Subcutaneous abdominal adipose tissue (tissue), 5 donors: ENCODE measurements at regions not wholly inside any gene's neighbourhood (a gene's known extent, or its start where the extent isn't known, plus 50 kb on each side); places are given as distances from the start of the nearest gene placed in this dataset.

Experiments used
- H3K27ac ChIP-seq: one replicate; pipeline ENCODE4 v1.7.0; 2013; ENCODE audit warnings: low read depth, mild to moderate bottlenecking, inconsistent platforms, low read length, moderate library complexity
- H3K27me3 ChIP-seq, 5 donors: one replicate each; pipeline ENCODE4 v1.7.0; 2013; ENCODE audit warnings: low read length in 5 of 5, inconsistent platforms in 1 of 5; ENCODE audit not compliant: control insufficient read depth in 5 of 5, insufficient read depth in 4 of 5
- H3K36me3 ChIP-seq, 5 donors: one replicate each; pipeline ENCODE4 v1.7.0; 2013; ENCODE audit warnings: low read length in 5 of 5; ENCODE audit not compliant: control insufficient read depth in 5 of 5, insufficient read depth in 5 of 5
- H3K4me1 ChIP-seq, 5 donors: one replicate each; pipeline ENCODE4 v1.7.0; 2013; ENCODE audit warnings: low read length in 5 of 5, mild to moderate bottlenecking in 3 of 5, moderate library complexity in 1 of 5; ENCODE audit not compliant: control insufficient read depth in 5 of 5, insufficient read depth in 5 of 5
- H3K4me3 ChIP-seq, 5 donors: one replicate each; pipeline ENCODE4 v1.7.0; 2013; ENCODE audit warnings: low read length in 5 of 5, low read depth in 1 of 5
- H3K9ac ChIP-seq, 5 donors: one replicate each; pipeline ENCODE4 v1.7.0; 2013; ENCODE audit warnings: low read length in 5 of 5, mild to moderate bottlenecking in 4 of 5, moderate library complexity in 3 of 5
- H3K9me3 ChIP-seq, 5 donors: one replicate each; pipeline ENCODE4 v1.7.0; 2013; ENCODE audit warnings: low read length in 5 of 5; ENCODE audit not compliant: control insufficient read depth in 5 of 5
- donor health status: healthy.
- donor health status: healthy.
- donor health status: healthy.
- donor health status: healthy.
- donor health status: healthy.

GRCh38 chr10:125216861-125217260 is 56.5 kb upstream of the CTBP2 start:
- Histone ChIP-seq H3K27ac (no peak overlapping the region), H3K27me3 (peaks cover 0 to 6% (median 2%) of the 10 kb centered on the region in 5 donors), H3K4me3 (no peak overlapping the region), H3K9ac (no peak overlapping the region), H3K9me3 (no peaks in the 10 kb centered on the region), H3K36me3 (no peaks in the 10 kb centered on the region), H3K4me1 (no peaks in the 10 kb centered on the region)

DNA sequence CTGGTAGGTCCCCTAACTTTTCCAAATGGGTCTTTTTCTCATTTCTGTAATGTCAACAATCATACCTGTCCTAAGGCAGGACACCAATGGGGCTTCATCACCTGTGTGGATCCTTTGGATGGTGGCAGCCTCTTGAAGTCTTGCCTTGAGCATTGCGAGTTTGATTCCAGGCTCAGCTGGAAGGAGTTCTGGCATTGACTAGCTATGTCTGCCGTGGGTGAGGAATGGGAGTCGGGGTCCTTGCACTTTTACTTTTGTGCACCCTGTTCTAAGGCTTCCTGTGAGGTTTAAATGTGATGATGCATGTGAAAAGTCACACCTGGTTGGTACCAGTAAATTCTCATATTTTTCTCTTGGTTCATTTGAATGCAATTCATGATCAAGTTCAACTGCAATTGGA is 55.9 kb upstream of the CTBP2 start:
- no peaks in the 10 kb centered on the region for H3K9me3 ChIP-seq
- no peaks in the 10 kb centered on the region for H3K36me3 ChIP-seq
- H3K27me3 ChIP-seq = peaks cover 0 to 6% (median 2%) of the 10 kb centered on the region in 5 donors
- H3K9ac ChIP-seq = no peak overlapping the region
- H3K27ac ChIP-seq = no peak overlapping the region
- H3K4me3 ChIP-seq = no peak overlapping the region
- H3K4me1 ChIP-seq = no peaks in the 10 kb centered on the region

GRCh38 chr10:125214283-125214570 is 53.9 kb upstream of the CTBP2 start:
- Histone ChIP-seq H3K36me3 (no peaks in the 10 kb centered on the region), H3K27ac (no peak overlapping the region), H3K4me3 (no peak overlapping the region), H3K9me3 (no peaks in the 10 kb centered on the region), H3K27me3 (peaks cover 0 to 2% (median 0%) of the 10 kb centered on the region in 5 donors), H3K4me1 (peaks cover 0 to 6% (median 0%) of the 10 kb centered on the region in 5 donors), H3K9ac (no peak overlapping the region)

DNA sequence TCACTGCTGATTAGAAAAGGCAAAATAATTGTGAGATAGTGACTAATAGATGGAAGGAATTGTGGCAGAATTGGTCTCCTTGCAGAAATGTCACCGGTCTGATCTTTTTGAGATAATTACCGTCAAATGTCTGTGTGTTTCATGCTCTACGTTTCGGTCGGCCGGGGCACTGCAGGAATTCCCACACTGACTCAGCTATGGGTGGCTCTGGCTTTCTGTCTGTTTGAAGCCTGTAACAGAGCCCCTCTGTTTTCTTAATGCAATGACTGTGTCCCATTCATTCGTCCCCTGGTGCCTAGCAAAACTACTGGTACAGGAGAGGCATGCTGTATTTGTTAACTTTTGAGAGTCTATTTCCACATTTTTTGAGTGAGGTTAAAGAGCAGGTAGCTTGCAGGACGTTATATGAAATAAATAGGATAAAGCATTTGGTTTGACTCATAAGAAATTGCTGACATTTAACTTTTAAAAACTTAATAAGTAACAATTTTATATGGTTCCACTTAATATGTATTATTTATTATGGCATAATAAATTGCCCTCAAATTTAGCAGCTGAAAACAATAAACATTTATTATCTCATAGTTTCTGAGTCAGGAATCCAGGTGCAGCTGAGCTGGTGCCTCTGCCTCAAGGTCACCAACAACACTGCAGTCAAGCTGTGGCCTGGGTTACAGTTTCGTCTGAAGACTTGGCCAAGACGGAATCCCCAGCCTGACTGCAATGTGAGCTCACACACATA is 53.3 kb upstream of the CTBP2 start:
- Histone ChIP-seq H3K36me3 (no peaks in the 10 kb centered on the region), H3K9me3 (no peaks in the 10 kb centered on the region), H3K27ac (no peak overlapping the region), H3K4me3 (no peak overlapping the region), H3K27me3 (peaks cover 0 to 2% (median 0%) of the 10 kb centered on the region in 5 donors), H3K9ac (no peak overlapping the region), H3K4me1 (peaks cover 0 to 7% (median 0%) of the 10 kb centered on the region in 5 donors)

- Histone ChIP-seq H3K9ac (no peak overlapping the region), H3K9me3 (no peaks in the 10 kb centered on the region), H3K4me1 (peaks cover 0 to 7% (median 0%) of the 10 kb centered on the region in 5 donors), H3K36me3 (no peaks in the 10 kb centered on the region), H3K4me3 (no peak overlapping the region), H3K27me3 (peaks cover 0 to 2% (median 0%) of the 10 kb centered on the region in 5 donors), H3K27ac (no peak overlapping the region)
Observed at GRCh38 chr10:125212150-125212809, 51.9 kb upstream of the CTBP2 start.
